HG02943 (cell line): ENCODE measurements at regions not wholly inside any gene's neighbourhood (a gene's known extent, or its start where the extent isn't known, plus 50 kb on each side); places are given as distances from the start of the nearest gene placed in this dataset.

Experiments
- ATAC-seq: cut with Tn5 transposase; IDR thresholded peaks from one replicate; pipeline ENCODE4 v1.9.1; 2021; ENCODE audit warnings: mild to moderate bottlenecking, low read depth, moderate library complexity; ENCODE audit not compliant: unreplicated experiment

DNA sequence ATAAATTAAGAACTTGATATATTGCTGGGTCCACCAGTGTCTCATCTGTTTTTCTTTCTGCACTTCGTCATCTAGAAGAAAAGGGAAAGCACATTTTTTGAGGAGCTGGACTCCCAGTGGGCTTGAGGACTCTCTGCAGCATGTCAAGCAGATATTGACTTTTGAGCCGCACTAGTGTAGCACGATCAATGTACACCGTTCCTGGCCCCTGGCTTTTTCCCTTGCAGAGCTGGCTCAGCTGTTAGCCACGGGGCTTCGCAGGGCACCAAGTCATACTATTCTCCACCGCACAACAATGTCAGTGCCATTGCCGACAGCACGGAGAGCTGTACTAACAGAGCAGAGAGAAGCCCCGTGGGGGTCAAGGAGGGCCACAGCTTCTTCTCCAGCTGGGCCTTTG lies 235.4 kb upstream of the HABP2 start:
- no peak for ATAC-seq

DNA sequence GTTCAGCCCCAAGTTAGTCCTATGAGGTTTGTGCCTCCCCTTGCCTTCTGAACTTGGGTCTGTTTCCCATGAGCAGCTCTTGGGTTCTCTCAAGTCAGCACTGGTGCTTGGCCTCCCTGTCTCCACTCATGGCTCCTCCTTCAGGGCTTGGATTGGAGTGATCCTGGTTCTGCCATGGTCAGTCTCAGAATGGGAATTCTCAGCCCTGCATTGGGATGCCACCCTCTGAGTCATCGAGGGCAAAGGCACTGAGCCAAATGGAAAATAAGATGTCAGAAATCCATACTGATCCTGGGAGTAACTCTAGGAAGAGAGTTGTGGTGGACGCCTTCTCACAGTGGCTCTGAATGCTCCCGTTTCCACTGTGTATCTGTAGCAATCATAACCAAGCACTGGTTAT lies 233.4 kb upstream of the HABP2 start:
- no peak for ATAC-seq

DNA sequence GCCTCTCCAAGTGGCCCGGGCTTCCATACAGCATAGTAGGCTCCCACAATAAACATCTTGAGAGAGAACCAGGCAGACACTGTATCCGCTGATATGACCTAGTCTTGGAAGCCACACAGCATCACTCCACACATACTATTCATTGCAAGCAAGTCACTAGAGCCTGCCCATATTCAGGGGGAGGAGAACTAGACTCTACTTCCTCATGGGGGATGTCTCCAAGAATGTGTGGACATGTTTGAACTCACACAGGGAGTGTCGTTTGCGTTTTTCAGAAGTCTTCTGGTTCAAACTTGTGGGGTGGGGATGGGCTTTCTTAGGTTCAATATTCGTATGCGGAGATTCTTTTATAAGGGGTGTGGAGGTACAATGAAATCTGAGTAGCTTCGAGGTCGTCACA lies 232.6 kb upstream of the HABP2 start:
- no peak for ATAC-seq

DNA sequence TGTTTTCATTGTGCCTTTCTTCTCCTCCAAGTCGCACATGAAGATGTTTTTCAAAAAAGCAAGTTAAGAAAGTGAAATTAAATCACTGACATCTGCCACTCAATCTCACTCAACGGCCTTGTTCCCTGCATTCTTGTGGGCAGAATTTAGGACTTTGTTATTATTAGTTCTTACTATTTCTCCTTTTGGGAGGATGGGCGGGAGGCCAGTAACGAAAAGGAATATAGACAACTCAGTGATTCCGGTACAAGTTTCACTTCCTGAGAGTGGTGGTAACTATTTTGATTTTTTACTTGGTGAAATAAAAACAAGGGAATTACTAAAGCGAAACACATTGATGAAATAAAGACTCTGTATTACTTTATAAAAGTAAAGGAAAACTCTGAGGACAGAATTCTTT lies 231.9 kb upstream of the HABP2 start:
- ATAC-seq = no peak

DNA sequence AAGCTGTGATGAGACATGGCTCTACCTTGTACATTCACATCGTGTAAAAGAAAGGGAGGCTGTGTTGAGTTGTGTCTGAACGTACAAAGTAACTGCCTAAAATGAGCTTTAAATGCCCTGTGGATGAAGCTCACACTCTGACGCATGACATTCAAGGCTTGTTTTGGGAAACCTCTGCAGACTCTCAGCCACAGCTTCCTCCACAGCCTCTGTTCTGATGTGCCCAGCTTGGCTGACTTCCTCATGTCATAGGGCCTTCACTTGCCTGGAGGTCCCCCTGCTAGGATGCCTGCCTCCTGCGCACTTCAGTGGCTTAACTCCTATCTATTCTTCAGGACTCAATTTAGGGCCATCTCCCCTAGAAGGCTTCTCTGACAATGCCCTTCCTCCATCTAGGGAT lies 230.0 kb upstream of the HABP2 start:
- no peak for ATAC-seq

DNA sequence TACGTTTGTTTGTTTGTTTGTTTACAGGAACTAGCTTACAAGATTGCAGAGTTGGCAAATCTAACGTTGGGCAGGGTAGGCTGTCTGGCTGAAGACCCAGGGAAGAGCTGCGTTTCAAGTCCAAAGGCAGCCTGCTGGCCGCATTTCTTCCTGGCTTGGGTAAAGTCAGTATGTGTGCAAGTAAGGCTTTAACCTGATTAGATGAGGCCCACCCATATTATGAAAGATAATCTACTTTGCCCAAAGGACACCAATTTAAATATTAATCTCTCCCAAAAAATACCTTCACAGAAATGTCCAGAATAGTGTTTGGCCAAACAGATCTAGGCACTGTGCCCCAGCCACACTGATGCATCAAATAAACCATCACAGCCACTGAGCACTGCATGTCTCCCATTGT lies 228.9 kb upstream of the HABP2 start:
- no peak for ATAC-seq

DNA sequence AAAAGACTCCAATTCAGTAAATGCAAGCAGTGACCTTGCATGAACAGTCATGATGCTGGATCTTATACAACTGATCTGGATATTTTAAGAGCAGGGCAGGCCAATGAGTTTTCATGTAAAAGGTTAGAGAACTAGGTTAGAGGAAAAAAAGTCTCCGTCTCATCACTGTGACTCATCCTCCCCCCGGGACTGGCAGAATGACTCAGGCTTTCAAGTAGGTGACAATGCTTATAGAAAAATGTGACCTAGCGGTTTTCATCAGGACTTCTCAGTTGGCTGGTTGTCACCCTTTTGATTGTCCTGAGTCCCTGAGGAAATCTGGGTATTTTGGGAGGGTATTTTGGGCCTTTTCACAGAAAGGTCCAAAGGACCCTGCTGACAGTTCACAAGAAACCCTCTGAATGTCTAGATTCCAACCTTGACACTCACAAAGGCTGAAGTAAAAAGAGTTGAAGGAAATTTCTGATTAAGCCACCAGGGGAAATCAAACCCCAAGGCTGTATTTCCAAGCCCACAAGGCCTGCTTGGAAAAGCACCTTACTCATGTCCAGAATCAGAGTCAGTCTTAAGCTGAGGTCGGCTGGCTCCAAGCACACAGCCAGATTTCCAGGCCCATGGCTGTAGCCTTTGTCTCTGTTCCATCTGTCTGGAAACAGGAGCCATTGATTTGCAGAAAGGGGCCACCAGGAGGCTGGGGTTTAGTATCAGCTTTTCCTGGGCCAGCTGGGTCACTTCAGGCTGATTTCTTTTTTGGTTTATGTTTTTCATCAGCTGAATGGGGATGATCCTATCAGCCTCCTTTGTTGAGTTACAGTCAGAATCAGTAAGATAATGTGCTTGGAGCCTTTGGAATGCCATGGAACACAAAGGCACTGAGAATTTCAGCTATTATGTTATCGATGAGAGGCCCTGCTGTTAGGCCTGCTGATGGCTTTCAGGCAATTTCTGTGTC lies 226.4 kb upstream of the HABP2 start:
- no peak for ATAC-seq

DNA sequence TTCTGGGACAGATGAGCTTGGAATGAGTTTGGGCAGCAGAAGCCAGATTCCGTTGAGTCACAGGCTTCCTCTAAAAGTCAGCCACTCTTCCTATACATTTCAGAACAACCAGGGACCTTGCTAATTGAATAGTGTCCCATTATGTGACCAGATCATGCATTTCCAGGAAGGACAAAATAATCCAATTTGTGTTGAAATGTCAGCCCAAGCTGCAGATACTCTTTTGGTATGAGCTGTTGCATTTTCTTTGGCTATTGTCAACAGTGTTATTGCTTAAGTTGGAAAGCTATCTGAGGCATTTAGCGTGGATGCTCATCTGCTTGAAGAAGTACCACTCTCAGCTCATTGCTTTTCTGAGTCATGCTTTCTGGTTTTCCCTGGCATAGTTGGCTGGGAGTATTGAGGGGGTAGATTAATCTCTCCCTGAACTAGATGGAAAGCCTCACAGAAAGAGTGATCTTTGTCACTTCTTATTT lies 223.7 kb upstream of the HABP2 start:
- no peak for ATAC-seq

DNA sequence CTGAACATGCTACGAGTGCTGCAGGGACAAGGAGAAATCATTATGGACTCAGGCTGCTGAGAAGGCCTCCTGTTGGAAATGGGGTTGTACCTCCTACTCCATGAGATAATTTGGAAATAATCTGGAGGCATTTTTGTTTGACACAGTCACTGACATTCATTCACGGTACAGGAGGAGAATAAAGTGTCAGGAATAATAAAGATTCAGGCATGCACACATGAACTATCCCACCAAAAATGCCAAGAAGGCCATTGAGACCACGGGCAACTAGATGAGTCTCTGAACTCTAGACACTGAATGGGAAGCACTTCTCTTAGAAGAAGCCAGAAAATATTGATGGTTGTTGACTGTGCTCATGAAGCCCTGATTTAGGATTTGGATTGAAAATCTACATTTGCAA lies 220.9 kb upstream of the HABP2 start:
- no peak for ATAC-seq

DNA sequence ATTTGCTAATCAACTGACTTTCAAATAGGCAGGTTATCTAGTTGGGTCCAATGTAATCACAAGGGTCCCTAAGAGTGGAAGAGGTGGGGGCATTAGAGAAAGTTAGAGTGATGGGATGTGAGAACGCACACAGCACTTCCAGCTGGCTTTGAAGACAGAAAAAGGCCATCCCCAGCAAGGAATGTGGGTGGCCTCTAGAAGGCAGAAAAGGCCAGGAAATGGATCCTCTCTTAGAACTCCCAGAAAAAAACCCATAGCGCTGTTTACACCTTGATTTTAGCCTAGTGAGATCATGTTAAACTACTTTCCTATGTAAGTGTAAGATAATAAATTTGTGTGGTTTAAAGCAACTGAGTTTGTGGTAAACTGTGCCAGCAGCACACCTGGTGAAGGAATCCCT lies 219.5 kb upstream of the HABP2 start:
- no peak for ATAC-seq

DNA sequence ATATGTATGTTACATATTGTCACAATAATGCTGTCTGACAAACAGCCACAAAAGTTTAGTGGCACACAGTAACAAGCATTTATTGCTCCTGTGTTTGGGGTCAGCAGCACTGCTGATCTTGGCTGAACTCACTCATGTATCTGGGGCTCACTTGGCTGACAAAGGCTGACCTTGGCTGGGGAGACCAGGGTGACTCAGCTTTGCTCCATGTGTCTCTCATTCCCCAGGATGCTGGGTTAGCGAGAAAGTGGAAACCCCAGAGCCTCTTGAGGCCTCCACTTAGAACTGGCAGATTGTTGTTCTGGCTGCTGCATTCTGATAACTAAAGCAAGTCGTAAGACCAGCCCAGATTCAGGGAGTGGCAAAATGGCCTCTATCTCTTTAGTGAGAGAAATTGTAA lies 217.3 kb upstream of the HABP2 start:
- ATAC-seq = no peak

DNA sequence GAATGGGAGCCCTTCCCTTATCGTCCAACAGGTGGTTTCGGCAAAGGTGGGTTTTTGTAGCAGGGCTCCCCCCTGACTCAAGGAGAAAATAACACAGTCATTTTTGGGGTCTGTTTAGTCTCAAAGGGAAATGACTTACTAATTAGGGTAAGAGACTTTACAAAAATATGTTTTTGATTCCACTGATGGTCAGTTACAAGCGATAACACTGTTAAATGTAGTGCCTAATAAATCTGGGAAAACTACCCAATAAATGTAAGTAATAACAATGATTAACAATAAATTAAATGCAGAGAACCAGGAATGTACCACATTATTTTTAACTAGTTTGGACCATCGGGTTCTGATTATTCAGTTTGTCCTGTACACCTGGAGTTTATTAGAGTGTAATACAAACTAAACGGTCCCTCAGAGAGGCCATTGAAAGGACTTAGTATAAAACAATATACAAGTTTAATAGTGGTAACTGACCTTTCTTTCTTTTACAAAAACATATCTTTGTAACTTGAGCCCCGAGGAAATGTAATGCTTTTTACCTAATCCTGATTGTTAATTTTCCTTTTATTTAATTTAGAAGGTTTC lies 216.2 kb upstream of the HABP2 start:
- ATAC-seq = no peak

DNA sequence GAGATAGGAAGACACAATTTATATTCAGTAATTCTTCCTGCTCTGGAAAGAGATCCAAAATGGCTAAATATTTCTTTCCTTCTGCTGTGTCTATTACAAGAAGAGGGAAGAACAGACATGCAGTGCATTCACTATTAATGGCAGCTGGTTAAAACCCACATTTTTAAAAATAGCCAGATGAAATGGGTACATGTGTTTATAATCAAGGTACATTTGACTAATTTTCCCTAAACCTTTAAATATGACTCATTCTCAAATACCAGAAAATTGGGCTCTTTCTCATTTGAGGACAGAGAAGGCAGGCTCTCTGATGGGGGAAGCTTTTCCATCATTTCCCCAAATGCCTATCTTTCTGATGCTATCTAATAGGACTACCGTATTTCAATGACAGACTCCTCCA lies 215.7 kb upstream of the HABP2 start:
- ATAC-seq = no peak

DNA sequence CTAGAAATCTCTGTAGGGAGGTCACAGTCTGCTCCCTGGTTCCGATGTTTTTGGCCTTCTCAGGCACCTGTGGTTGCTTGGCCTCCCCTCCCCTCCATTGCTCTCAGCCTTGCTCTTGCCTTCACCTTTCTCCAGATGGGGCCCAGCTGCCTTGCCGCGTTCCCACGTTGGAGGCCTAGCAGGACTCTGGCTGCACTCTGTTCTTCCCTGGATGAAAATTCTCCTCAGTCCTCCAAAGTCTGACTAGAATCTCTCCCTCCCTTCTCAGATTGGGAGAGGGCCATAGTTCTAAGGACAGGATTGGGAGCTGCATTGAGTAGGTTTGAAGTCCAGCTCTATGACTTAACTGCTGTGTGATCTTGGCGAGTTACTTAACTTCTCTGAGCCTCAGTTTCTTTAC lies 213.7 kb upstream of the HABP2 start:
- ATAC-seq = no peak

DNA sequence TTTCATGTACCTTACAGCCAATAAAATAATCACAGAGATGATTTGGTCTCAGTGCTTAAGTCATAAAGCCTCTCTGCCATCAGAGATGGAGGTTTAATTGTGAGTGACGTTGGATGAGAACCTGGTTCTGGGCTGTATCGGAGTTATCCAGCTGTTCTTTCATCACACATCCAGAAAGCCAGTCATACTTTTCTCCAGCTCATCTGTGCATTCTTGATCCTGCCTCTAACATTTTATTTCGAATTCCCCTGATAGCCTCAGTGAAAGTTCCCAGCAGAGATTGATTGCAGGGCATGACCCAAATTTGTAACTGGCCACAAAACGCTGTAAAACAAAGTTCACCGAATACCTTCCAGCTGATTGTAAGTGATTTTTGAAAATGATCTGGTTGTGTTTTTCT lies 212.6 kb upstream of the HABP2 start:
- ATAC-seq = no peak

DNA sequence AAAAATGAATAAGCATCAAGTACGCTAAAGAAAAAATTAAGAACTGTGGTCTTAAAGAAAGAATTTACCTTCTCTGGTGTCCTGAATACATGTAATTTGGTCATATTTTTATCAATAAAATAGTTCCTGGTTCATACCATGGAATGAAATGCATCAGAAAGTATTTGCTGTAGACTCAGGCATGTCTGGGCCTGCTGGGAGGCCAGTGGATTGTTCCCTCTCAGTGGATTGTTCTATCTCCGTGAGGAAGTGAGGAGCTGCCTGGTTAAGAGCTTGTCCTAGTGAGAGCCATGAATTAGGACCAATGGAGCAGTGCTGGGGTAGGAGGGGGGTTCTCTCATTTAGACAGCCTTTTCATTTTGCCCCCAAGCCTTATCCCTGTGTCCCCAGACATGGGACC lies 211.7 kb upstream of the HABP2 start:
- ATAC-seq = no peak

DNA sequence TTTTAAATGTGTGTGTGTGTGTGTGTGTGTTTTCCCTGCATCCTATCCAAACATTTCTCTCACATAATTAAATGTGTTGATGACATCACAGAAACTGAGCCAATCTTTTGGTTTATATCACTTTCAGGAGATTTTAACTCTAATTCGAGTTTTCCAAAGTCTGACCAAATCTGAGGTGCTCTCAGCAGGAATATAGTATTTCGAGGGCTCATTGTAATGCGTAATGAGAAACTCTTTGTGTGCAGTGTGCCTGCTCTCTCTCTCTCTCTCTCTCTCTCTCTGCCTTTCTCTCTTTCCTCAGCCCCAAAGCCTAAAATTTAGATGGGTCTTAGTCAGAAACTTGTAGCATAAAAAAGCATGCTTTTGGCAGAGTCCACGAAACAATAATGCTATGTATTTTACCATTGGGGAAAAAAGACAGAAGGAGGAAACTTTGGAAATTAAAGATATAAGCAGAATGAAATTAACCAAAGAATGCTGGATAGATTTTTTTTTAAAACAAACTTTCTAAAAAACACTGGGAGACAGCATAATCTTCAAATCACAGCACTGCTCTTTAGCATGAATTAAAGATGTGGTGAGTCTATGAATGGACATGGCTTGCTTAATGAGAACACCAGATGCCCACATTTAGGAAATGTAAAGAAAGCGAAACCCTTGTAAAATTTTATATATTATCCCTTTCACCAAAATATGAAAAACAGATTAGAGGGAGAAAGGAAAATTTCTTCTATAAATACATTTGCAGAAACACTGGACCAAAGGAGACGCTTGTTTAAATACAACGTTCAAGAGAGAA lies 206.8 kb upstream of the HABP2 start:
- ATAC-seq = no peak

DNA sequence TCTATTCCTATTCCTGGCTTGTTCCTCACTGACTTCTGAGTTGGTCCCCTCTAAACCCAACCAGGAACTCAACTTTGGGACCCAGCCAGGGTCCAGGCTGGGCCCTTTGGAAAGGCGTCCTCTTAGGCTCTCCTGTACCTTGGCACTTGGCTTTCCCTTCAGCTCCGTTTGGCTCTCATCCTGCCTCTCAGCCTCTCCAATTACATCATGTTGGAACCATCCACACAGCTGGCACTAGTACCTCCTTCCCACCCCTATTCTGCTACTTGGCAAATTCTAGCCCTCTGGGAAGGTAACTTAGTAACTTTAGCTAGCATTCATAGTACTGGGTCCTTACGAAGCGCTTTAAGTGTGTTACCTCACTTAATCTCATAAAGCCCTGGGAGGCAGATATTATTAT lies 205.3 kb upstream of the HABP2 start:
- no peak for ATAC-seq

DNA sequence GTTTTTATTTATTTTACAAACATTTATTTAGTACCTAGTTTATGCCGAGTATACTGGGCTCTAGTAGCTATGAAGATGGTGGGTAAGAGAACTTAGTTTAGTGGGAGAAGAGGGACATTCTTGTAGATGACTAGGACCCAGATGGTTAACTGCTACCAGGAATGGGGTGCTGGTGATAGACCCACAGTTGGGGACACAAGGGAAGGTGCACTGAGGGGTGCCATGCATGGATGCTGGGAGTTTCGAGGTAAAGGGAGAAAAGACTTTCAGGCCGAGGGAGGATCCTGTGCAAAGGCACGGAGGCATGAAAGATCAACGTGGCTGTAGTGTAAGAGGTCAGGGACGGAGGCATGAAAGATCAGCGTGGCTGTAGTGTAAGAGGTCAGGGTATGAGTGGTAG lies 204.2 kb upstream of the HABP2 start:
- ATAC-seq = no peak

DNA sequence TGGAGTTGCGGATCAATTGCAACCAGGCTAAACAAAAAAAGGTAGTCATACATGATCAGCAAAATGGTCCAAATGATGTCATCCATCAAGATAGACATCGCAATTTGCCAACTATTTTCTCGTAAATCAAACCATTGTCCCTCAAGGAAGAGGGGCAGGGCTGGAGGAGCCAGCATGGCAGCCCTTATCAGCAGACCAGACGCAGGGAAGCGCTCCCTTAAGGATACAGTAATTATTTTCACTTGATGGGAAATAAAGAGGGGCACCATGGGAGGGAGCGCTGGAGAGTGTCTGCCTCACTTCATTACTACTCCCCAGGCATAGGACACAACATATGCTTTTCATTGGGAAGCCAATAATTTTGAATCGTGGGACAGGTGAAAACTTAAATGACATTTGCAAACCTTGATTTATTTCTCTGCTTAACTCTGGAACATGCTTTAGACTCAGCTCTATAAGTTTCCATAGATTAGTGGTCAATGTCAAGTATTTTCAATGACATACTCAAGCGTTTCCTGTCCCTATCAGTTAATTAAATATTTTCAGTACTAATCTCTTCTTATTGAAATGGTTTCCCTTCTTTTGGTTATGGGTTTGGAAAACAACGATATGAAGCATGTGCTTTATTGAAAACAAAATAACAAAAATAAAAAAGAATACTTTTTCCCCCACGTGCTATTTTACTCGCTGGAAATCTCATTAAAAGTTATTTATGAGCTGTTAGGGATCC lies 202.4 kb upstream of the HABP2 start:
- no peak for ATAC-seq

DNA sequence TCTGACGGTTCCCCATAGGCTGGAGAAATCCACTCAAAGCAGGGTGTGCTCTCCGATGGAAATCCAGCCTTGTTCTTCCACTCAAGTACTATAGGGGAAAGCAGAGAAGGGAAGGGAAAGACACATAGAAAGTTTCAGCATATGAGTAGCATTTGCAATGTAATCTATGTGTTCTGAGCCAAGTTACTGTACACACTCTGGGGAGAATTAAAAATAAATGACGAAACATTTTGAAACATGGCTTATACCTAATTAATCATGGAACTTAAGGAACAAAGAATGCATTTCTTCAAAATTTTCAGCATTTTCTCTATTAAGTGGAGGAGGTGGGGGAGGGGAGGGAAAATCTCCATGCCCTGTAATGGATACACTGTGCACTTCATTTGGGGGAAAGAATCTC lies 198.1 kb upstream of the HABP2 start:
- no peak for ATAC-seq
